ENCODE measurements at regions not wholly inside any gene's neighbourhood (a gene's known extent, or its start where the extent isn't known, plus 50 kb on each side); places are given as distances from the start of the nearest gene placed in this dataset.
"Not testable (repeated sequence)": the region's sequence is repeated elsewhere in the genome, so short reads cannot be mapped to it uniquely, and the experiment has no call there.

GRCh38 chr2:129388870-129389269, 590.6 kb upstream of the RAB6C start:
- DNase-seq (ENCODE audit: low read depth in 4 of 4, low spot score in 3 of 4) = no peak

- no peak for DNase-seq (ENCODE audit: low read depth in 4 of 4, low spot score in 3 of 4)
These were observed 585.6 kb upstream of the RAB6C start for GRCh38 chr2:129393816-129394215.

GRCh38 chr2:129396980-129397599, 582.4 kb upstream of the RAB6C start:
- peak in 3 of 4 donors; percentile 20 to 40 (median 22) for DNase-seq (ENCODE audit: low read depth in 4 of 4, low spot score in 3 of 4)

- peak in 1 of 4 donors; percentile 10 for DNase-seq (ENCODE audit: low read depth in 4 of 4, low spot score in 3 of 4)
These were observed 578.6 kb upstream of the RAB6C start for GRCh38 chr2:129400826-129401225.

GRCh38 chr2:129402076-129402475, 577.4 kb upstream of the RAB6C start:
- DNase-seq (ENCODE audit: low read depth in 4 of 4, low spot score in 3 of 4) = no peak

GRCh38 chr2:129404000-129404685, 575.3 kb upstream of the RAB6C start:
- DNase-seq (ENCODE audit: low read depth in 4 of 4, low spot score in 3 of 4) = no peak

GRCh38 chr2:129408570-129408969, 570.9 kb upstream of the RAB6C start:
- DNase-seq (ENCODE audit: low read depth in 4 of 4, low spot score in 3 of 4) = no peak

- DNase-seq (ENCODE audit: low read depth in 4 of 4, low spot score in 3 of 4) = not testable (repeated sequence)
These were observed 562.4 kb upstream of the RAB6C start for GRCh38 chr2:129417041-129417440.

GRCh38 chr2:129422028-129422427, 557.4 kb upstream of the RAB6C start:
- no peak for DNase-seq (ENCODE audit: low read depth in 4 of 4, low spot score in 3 of 4)

GRCh38 chr2:129428086-129428660, 551.3 kb upstream of the RAB6C start:
- DNase-seq (ENCODE audit: low read depth in 4 of 4, low spot score in 3 of 4) = no peak

- no peak for DNase-seq (ENCODE audit: low read depth in 4 of 4, low spot score in 3 of 4)
These were observed 548.6 kb upstream of the RAB6C start for GRCh38 chr2:129430911-129431310.

- DNase-seq (ENCODE audit: low read depth in 4 of 4, low spot score in 3 of 4) = no peak
These were observed 547.6 kb upstream of the RAB6C start for GRCh38 chr2:129431881-129432280.

GRCh38 chr2:129436809-129437208, 542.7 kb upstream of the RAB6C start:
- no peak for DNase-seq (ENCODE audit: low read depth in 4 of 4, low spot score in 3 of 4)

- DNase-seq (ENCODE audit: low read depth in 4 of 4, low spot score in 3 of 4) = no peak
These were observed 541.7 kb upstream of the RAB6C start for GRCh38 chr2:129437725-129438124.

- DNase-seq (ENCODE audit: low read depth in 4 of 4, low spot score in 3 of 4) = no peak
These were observed 540.9 kb upstream of the RAB6C start for GRCh38 chr2:129438501-129439057.

- DNase-seq (ENCODE audit: low read depth in 4 of 4, low spot score in 3 of 4) = no peak
These were observed 539.8 kb upstream of the RAB6C start for GRCh38 chr2:129439406-129440302.

- no peak for DNase-seq (ENCODE audit: low read depth in 4 of 4, low spot score in 3 of 4)
These were observed 537.9 kb upstream of the RAB6C start for GRCh38 chr2:129441610-129442009.

- no peak for DNase-seq (ENCODE audit: low read depth in 4 of 4, low spot score in 3 of 4)
These were observed 536.1 kb upstream of the RAB6C start for GRCh38 chr2:129443235-129443864.

- DNase-seq (ENCODE audit: low read depth in 4 of 4, low spot score in 3 of 4) = no peak
These were observed 535.4 kb upstream of the RAB6C start for GRCh38 chr2:129443865-129444739.
